Liver (tissue), 8 donors: ENCODE measurements at regions not wholly inside any gene's neighbourhood (a gene's known extent, or its start where the extent isn't known, plus 50 kb on each side); places are given as distances from the start of the nearest gene placed in this dataset.

Experiments
- DNase-seq: peaks from one replicate; pipeline ENCODE4 v3.0.0-alpha.2; 2017; ENCODE audit warnings: low spot score
- H3K27ac ChIP-seq, 2 donors: one replicate each; pipeline ENCODE4 v1.7.0; 2013; ENCODE audit warnings: inconsistent platforms in 2 of 2, low read length in 2 of 2, control low read depth in 1 of 2, low read depth in 1 of 2, mild to moderate bottlenecking in 1 of 2
- H3K27me3 ChIP-seq, 4 donors: one replicate each; pipeline versions ENCODE4 v1.6.1 to v1.7.0; 2013; ENCODE audit warnings: low read length in 3 of 4, inconsistent platforms in 1 of 4, mild to moderate bottlenecking in 1 of 4, moderate library complexity in 1 of 4; ENCODE audit not compliant: control insufficient read depth in 4 of 4, insufficient read depth in 4 of 4
- H3K36me3 ChIP-seq, 4 donors: one replicate each; pipeline versions ENCODE4 v1.6.1 to v1.7.0; 2013; ENCODE audit warnings: low read length in 3 of 4, mild to moderate bottlenecking in 3 of 4, low read depth in 1 of 4, moderate library complexity in 1 of 4; ENCODE audit not compliant: control insufficient read depth in 4 of 4, insufficient read depth in 3 of 4
- H3K4me1 ChIP-seq, 4 donors: one replicate each; pipeline versions ENCODE4 v1.6.1 to v1.7.0; 2013; ENCODE audit warnings: low read length in 3 of 4, mild to moderate bottlenecking in 3 of 4, moderate library complexity in 1 of 4; ENCODE audit not compliant: control insufficient read depth in 4 of 4, insufficient read depth in 4 of 4
- H3K4me3 ChIP-seq, 3 donors: one replicate each; pipeline versions ENCODE4 v1.6.1 to v1.7.0; 2013; ENCODE audit warnings: low read length in 3 of 3, control low read depth in 1 of 3, low read depth in 1 of 3, mild to moderate bottlenecking in 1 of 3
- H3K9ac ChIP-seq, 2 donors: one replicate each; pipeline ENCODE4 v1.7.0; 2013; ENCODE audit warnings: low read length in 2 of 2, mild to moderate bottlenecking in 2 of 2, moderate library complexity in 2 of 2, control low read depth in 1 of 2, low read depth in 1 of 2
- H3K9me3 ChIP-seq, 4 donors: one replicate each; pipeline versions ENCODE4 v1.6.1 to v1.7.0; 2013; ENCODE audit warnings: low read length in 3 of 4; ENCODE audit not compliant: control insufficient read depth in 4 of 4
- ATF3 ChIP-seq: IDR thresholded peaks from 2 replicates; pipeline ENCODE4 v1.6.1; 2016; ENCODE audit warnings: antibody characterized with exemption
- EGR1 ChIP-seq, 2 donors: IDR thresholded peaks; 2 replicates each; pipeline ENCODE4 v1.6.1; 2016 to 2018; ENCODE audit warnings: antibody characterized with exemption in 2 of 2, low read depth in 2 of 2
- FOXA1 ChIP-seq: IDR thresholded peaks from 2 replicates; pipeline ENCODE4 v1.6.1; 2016; ENCODE audit warnings: antibody characterized with exemption
- FOXA2 ChIP-seq: IDR thresholded peaks from 2 replicates; pipeline ENCODE4 v1.6.1; 2016; ENCODE audit warnings: antibody characterized with exemption
- GABPA ChIP-seq, 2 donors: IDR thresholded peaks in 1 of 2; conservative IDR thresholded peaks in 1 of 2; 2 replicates each; pipeline ENCODE4 v1.6.1; 2016; ENCODE audit warnings: antibody characterized with exemption in 2 of 2, mild to moderate bottlenecking in 1 of 2, moderate library complexity in 1 of 2
- HNF4A ChIP-seq, 2 donors: conservative IDR thresholded peaks; 2 replicates each; pipeline ENCODE4 v1.6.1; 2016; ENCODE audit warnings: antibody characterized with exemption in 2 of 2, mild to moderate bottlenecking in 2 of 2
- HNF4G ChIP-seq: IDR thresholded peaks from 2 replicates; pipeline ENCODE4 v1.6.1; 2016; ENCODE audit warnings: antibody characterized with exemption
- JUND ChIP-seq, 2 donors: IDR thresholded peaks; 2 replicates each; pipeline ENCODE4 v1.6.1; 2016; ENCODE audit warnings: antibody characterized with exemption in 2 of 2
- NR2F2 ChIP-seq: IDR thresholded peaks from 2 replicates; pipeline ENCODE4 v1.6.1; 2016; ENCODE audit warnings: antibody characterized with exemption
- RAD21 ChIP-seq, 2 donors: IDR thresholded peaks; 2 replicates each; pipeline ENCODE4 v1.6.1; 2016; ENCODE audit warnings: antibody characterized with exemption in 2 of 2, mild to moderate bottlenecking in 2 of 2
- REST ChIP-seq: IDR thresholded peaks from 2 replicates; pipeline ENCODE4 v1.6.1; 2016; ENCODE audit warnings: antibody characterized with exemption, mild to moderate bottlenecking
- RXRA ChIP-seq, 2 donors: IDR thresholded peaks; 2 replicates each; pipeline ENCODE4 v1.6.1; 2017 to 2018; ENCODE audit warnings: antibody characterized with exemption in 2 of 2, mild to moderate bottlenecking in 1 of 2
- SP1 ChIP-seq: IDR thresholded peaks from 2 replicates; pipeline ENCODE4 v1.6.1; 2018; ENCODE audit warnings: antibody characterized with exemption, mild to moderate bottlenecking
- YY1 ChIP-seq: IDR thresholded peaks from 2 replicates; pipeline ENCODE4 v1.6.1; 2016; ENCODE audit warnings: antibody characterized with exemption, mild to moderate bottlenecking
- ZBTB33 ChIP-seq: IDR thresholded peaks from 2 replicates; pipeline ENCODE4 v1.6.1; 2016; ENCODE audit warnings: antibody characterized with exemption
- WGBS: extraction: QIAGEN DNeasy Blood & Tissue Kit; methylation state at CpG from one replicate; pipeline ENCODE4 v1.1.7; 2013; 5-methylcytosine and 5-hydroxymethylcytosine counted together
- TF ChIP-seq, protein P1 (sequence below): fragments of 150-350 bp; IDR thresholded peaks from 2 replicates; pipeline ENCODE4 v1.5.1; 2017; ENCODE audit warnings: improper control_type of control experiment, low read depth, low read length; ENCODE audit not compliant: missing input control
- TF ChIP-seq, protein P2 (sequence below): IDR thresholded peaks from 2 replicates; pipeline ENCODE4 v1.6.1; 2016; ENCODE audit warnings: antibody characterized with exemption
- donor health status: healthy.
- donor health status: healthy.
- donor health status: healthy.
- donor health status: healthy.
- donor health status: healthy.

DNA sequence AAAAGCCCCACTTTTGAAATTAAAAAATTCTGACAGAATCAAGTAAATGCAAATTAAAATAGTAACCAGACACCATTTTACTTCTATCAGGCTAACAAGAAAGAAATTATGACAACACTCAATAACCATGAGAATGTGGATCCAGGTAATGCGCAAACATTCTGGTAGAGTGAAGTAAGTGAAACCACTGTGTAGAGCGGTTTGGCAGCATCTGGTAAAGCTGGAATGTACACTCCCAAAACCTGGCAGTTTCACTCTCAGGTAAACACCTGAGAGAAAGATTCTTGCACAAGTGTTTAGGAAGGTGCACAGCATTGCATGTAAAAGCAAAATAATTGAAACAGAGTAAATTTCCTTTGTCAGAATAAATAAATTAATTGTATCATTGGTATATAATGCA, 81.8 kb downstream of the TRIML1 start:
- WGBS = 91% methylated on average over 2 of the region's 2 CpGs
- Histone ChIP-seq H3K36me3 (no peaks in the 10 kb centered on the region), H3K4me3 (no peak overlapping the region), H3K9ac (no peak overlapping the region), H3K9me3 (no peaks in the 10 kb centered on the region), H3K4me1 (no peaks in the 10 kb centered on the region), H3K27me3 (no peaks in the 10 kb centered on the region), H3K27ac (no peak overlapping the region)
- DNase-seq = no peak
- no peak for TF ChIP-seq RAD21 (IDR thresholded peaks at IDR 0.05)

DNA sequence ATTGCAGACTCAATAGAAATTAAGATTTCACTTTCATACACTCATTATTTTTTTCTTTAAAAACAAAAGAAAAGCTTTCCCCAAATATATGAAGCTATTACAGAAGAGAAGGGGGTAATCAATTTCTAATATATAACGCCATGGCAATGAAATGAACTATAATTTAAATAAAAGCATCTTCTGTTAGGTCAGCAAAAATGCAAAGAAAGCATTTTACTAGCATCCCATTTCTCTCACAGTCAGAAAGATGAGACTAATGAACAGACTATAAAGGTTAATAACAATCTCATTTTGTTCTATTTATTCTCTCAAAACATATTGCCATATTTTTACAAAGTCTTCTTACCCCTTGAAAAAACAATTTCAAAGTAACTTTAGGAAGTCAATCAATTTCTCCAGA, 89.0 kb downstream of the TRIML1 start:
- Histone ChIP-seq H3K27me3 (peaks cover 0 to 2% (median 0%) of the 10 kb centered on the region in 4 donors), H3K4me1 (no peaks in the 10 kb centered on the region), H3K9ac (no peak overlapping the region), H3K27ac (no peak overlapping the region), H3K36me3 (no peaks in the 10 kb centered on the region), H3K9me3 (no peaks in the 10 kb centered on the region), H3K4me3 (no peak overlapping the region)
- WGBS = 70% methylated on average over 1 of the region's 1 CpG
- DNase-seq = no peak
- no peak for TF ChIP-seq JUND (IDR thresholded peaks at IDR 0.05)
- no peak for TF ChIP-seq GABPA (IDR thresholded peaks at IDR 0.05 in 1 of 2, conservative IDR thresholded peaks at IDR 0.05 in 1 of 2)
- TF ChIP-seq, protein P1, sequence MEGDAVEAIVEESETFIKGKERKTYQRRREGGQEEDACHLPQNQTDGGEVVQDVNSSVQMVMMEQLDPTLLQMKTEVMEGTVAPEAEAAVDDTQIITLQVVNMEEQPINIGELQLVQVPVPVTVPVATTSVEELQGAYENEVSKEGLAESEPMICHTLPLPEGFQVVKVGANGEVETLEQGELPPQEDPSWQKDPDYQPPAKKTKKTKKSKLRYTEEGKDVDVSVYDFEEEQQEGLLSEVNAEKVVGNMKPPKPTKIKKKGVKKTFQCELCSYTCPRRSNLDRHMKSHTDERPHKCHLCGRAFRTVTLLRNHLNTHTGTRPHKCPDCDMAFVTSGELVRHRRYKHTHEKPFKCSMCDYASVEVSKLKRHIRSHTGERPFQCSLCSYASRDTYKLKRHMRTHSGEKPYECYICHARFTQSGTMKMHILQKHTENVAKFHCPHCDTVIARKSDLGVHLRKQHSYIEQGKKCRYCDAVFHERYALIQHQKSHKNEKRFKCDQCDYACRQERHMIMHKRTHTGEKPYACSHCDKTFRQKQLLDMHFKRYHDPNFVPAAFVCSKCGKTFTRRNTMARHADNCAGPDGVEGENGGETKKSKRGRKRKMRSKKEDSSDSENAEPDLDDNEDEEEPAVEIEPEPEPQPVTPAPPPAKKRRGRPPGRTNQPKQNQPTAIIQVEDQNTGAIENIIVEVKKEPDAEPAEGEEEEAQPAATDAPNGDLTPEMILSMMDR = no peak
- TF ChIP-seq YY1 = no peak
- no peak for TF ChIP-seq REST
- no peak for TF ChIP-seq SP1
- TF ChIP-seq NR2F2 = no peak
- TF ChIP-seq HNF4A (conservative IDR thresholded peaks at IDR 0.05) = no peak
- no peak for TF ChIP-seq ZBTB33
- TF ChIP-seq FOXA1 = no peak
- TF ChIP-seq HNF4G = no peak

GRCh38 chr4:188232428-188232827, 93.2 kb downstream of the TRIML1 start:
- no peak overlapping the region for H3K9ac ChIP-seq
- no peaks in the 10 kb centered on the region for H3K36me3 ChIP-seq
- no peaks in the 10 kb centered on the region for H3K4me1 ChIP-seq
- H3K4me3 ChIP-seq = no peak overlapping the region
- H3K9me3 ChIP-seq = no peaks in the 10 kb centered on the region
- H3K27ac ChIP-seq = no peak overlapping the region
- DNase-seq = no peak
- 83% methylated on average over 6 of the region's 6 CpGs for WGBS
- H3K27me3 ChIP-seq = peaks cover 0 to 2% (median 0%) of the 10 kb centered on the region in 4 donors
- TF ChIP-seq NR2F2 = no peak
- no peak for TF ChIP-seq FOXA1
- no peak for TF ChIP-seq FOXA2
- no peak for TF ChIP-seq RAD21 (IDR thresholded peaks at IDR 0.05)
- TF ChIP-seq, protein P2, sequence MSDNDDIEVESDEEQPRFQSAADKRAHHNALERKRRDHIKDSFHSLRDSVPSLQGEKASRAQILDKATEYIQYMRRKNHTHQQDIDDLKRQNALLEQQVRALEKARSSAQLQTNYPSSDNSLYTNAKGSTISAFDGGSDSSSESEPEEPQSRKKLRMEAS = no peak
- no peak for TF ChIP-seq EGR1 (IDR thresholded peaks at IDR 0.05; ENCODE audit: low read depth in 2 of 2)
- TF ChIP-seq RXRA (IDR thresholded peaks at IDR 0.05) = no peak
- no peak for TF ChIP-seq REST
- no peak for TF ChIP-seq ATF3
- no peak for TF ChIP-seq HNF4G
